OCI-LY3 (cell line): ENCODE measurements at regions not wholly inside any gene's neighbourhood (a gene's known extent, or its start where the extent isn't known, plus 50 kb on each side); places are given as distances from the start of the nearest gene placed in this dataset.

Source experiments
- H2AFZ ChIP-seq: fragments of 200-600, 300-600 bp; shearing (Covaris generic); 2 replicates; pipeline ENCODE4 v1.6.0; 2014; ENCODE audit warnings: antibody characterized with exemption, low read depth, low read length
- H3K27ac ChIP-seq: fragments of 200-600, 300-600 bp; sonication (generic); 2 replicates; pipeline ENCODE4 v1.5.1; 2014; ENCODE audit warnings: mild to moderate bottlenecking, low read length, moderate library complexity, mixed read lengths
- H3K27me3 ChIP-seq: fragments of 200-600, 300-600 bp; sonication (generic); 2 replicates; pipeline ENCODE4 v1.6.1; 2014; ENCODE audit warnings: low read depth, low read length, mixed read lengths
- H3K36me3 ChIP-seq: fragments of 200-600, 300-600 bp; sonication (generic); replicated peaks from 2 replicates; pipeline ENCODE3; 2014; ENCODE audit warnings: low read depth, low read length, mixed read lengths
- H3K4me1 ChIP-seq: fragments of 300-600, 200-600 bp; sonication (generic); 2 replicates; pipeline ENCODE4 v1.6.1; 2014; ENCODE audit warnings: low read length, mixed read lengths
- H3K4me2 ChIP-seq: fragments of 200-600, 300-600 bp; sonication (generic); 2 replicates; pipeline ENCODE4 v1.6.1; 2014; ENCODE audit warnings: low read length, mixed read lengths
- H3K4me3 ChIP-seq: fragments of 300-600, 200-600 bp; sonication (generic); 2 replicates; pipeline ENCODE4 v1.5.1; 2014; ENCODE audit warnings: antibody characterized with exemption, mild to moderate bottlenecking, low read length, moderate library complexity
- H3K79me2 ChIP-seq: fragments of 300-600, 200-600 bp; shearing (Covaris generic); 2 replicates; pipeline ENCODE4 v1.6.1; 2014; ENCODE audit warnings: mild to moderate bottlenecking, low read length, mixed read lengths
- H3K9ac ChIP-seq: fragments of 300-600, 200-600 bp; shearing (Covaris generic); 2 replicates; pipeline ENCODE4 v1.6.0; 2014; ENCODE audit warnings: mild to moderate bottlenecking, low read length, moderate library complexity
- H3K9me3 ChIP-seq: fragments of 200-600, 300-600 bp; shearing (Covaris generic); 2 replicates; pipeline ENCODE4 v1.6.1; 2014; ENCODE audit warnings: low read length, mixed read lengths; ENCODE audit not compliant: insufficient read depth
- H4K20me1 ChIP-seq: fragments of 200-600, 300-600 bp; sonication (generic); 2 replicates; pipeline ENCODE4 v1.6.1; 2016; ENCODE audit warnings: low read length, mixed read lengths; ENCODE audit not compliant: insufficient read depth
- CTCF ChIP-seq: fragments of 200-600, 300-600 bp; sonication (generic); IDR thresholded peaks from 2 replicates; pipeline ENCODE4 v1.5.1; 2014; ENCODE audit warnings: antibody characterized with exemption, low read length, low read depth
- EZH2phosphoT487 ChIP-seq: fragments of 200-600 bp; shearing (Covaris generic); IDR thresholded peaks from 2 replicates; pipeline ENCODE4 v1.6.1; 2018; ENCODE audit warnings: antibody characterized with exemption, mixed run types, low read depth

- Histone ChIP-seq H3K4me3 (no peak overlapping the region), H3K9me3 (0 out of 2 replicates have a peak, but pooled peaks cover 4% of the 10 kb centered on the region), H2AFZ (no peak overlapping the region), H3K27me3 (no peaks in the 10 kb centered on the region), H3K9ac (no peak overlapping the region), H3K36me3 (peaks cover 6% of the 10 kb centered on the region), H3K4me2 (no peak overlapping the region), H4K20me1 (no peaks in the 10 kb centered on the region), H3K27ac (no peak overlapping the region), H3K4me1 (peaks cover 38% of the 10 kb centered on the region), H3K79me2 (no peaks in the 10 kb centered on the region)
- no peak for TF ChIP-seq CTCF
- no peak for TF ChIP-seq EZH2phosphoT487
These were observed 526.3 kb upstream of the SEMA3D start for GRCh38 chr7:85713171-85713570.

GRCh38 chr7:85711894-85712293 lies 525.0 kb upstream of the SEMA3D start:
- Histone ChIP-seq H4K20me1 (no peaks in the 10 kb centered on the region), H3K4me3 (0 out of 2 replicates have a peak overlapping the region, but pooled peaks have one; percentile 5), H3K36me3 (peaks cover 6% of the 10 kb centered on the region), H3K4me2 (peak overlapping the region; percentile 55), H3K9ac (no peak overlapping the region), H3K27me3 (no peaks in the 10 kb centered on the region), H3K79me2 (no peaks in the 10 kb centered on the region), H3K27ac (no peak overlapping the region; the same call in 1 of the 2 replicates), H3K4me1 (peaks cover 38% of the 10 kb centered on the region), H2AFZ (no peak overlapping the region), H3K9me3 (0 out of 2 replicates have a peak, but pooled peaks cover 4% of the 10 kb centered on the region)
- TF ChIP-seq CTCF (no peak), EZH2phosphoT487 (no peak)

- Histone ChIP-seq H3K79me2 (no peaks in the 10 kb centered on the region), H3K27ac (no peak overlapping the region), H3K4me2 (no peak overlapping the region), H2AFZ (no peak overlapping the region), H4K20me1 (no peaks in the 10 kb centered on the region), H3K9me3 (0 out of 2 replicates have a peak, but pooled peaks cover 4% of the 10 kb centered on the region), H3K27me3 (no peaks in the 10 kb centered on the region), H3K9ac (no peak overlapping the region), H3K4me1 (peaks cover 38% of the 10 kb centered on the region), H3K36me3 (peaks cover 6% of the 10 kb centered on the region), H3K4me3 (no peak overlapping the region)
- TF ChIP-seq CTCF = no peak
- no peak for TF ChIP-seq EZH2phosphoT487
These were observed 524.1 kb upstream of the SEMA3D start for GRCh38 chr7:85710960-85711359.

GRCh38 chr7:85708221-85708620 lies 521.4 kb upstream of the SEMA3D start:
- H3K4me2 ChIP-seq = no peak overlapping the region
- no peak overlapping the region for H3K9ac ChIP-seq
- H3K79me2 ChIP-seq = no peaks in the 10 kb centered on the region
- TF ChIP-seq CTCF = no peak
- no peak for TF ChIP-seq EZH2phosphoT487
- H3K27me3 ChIP-seq = no peaks in the 10 kb centered on the region
- peaks cover 2% of the 10 kb centered on the region for H3K36me3 ChIP-seq
- no peaks in the 10 kb centered on the region for H4K20me1 ChIP-seq
- no peak overlapping the region for H3K27ac ChIP-seq
- H2AFZ ChIP-seq = no peak overlapping the region
- no peak overlapping the region for H3K4me3 ChIP-seq
- H3K4me1 ChIP-seq = peaks cover 19% of the 10 kb centered on the region
- H3K9me3 ChIP-seq = no peaks in the 10 kb centered on the region
